ENCODE measurements at regions not wholly inside any gene's neighbourhood (a gene's known extent, or its start where the extent isn't known, plus 50 kb on each side); places are given as distances from the start of the nearest gene placed in this dataset.
"Not testable (repeated sequence)": the region's sequence is repeated elsewhere in the genome, so short reads cannot be mapped to it uniquely, and the experiment has no call there.

GRCh38 chr6:101163611-101164010, 229.9 kb upstream of the GRIK2 start:
- H3K27ac ChIP-seq = no peak overlapping the region
- no peak for TF ChIP-seq CTCF (IDR thresholded peaks at IDR 0.05)
- no peak overlapping the region for H3K4me3 ChIP-seq
- no peak for DNase-seq (ENCODE audit: low spot score)

GRCh38 chr6:101167638-101168037, 225.9 kb upstream of the GRIK2 start:
- no peak for DNase-seq (ENCODE audit: low spot score)
- no peak overlapping the region for H3K4me3 ChIP-seq
- H3K27ac ChIP-seq = no peak overlapping the region
- TF ChIP-seq CTCF (IDR thresholded peaks at IDR 0.05) = no peak

- DNase-seq (ENCODE audit: low spot score); H3K27ac ChIP-seq; H3K4me3 ChIP-seq: not testable (repeated sequence)
Measured at GRCh38 chr6:101171049-101171448, 222.5 kb upstream of the GRIK2 start.

DNA sequence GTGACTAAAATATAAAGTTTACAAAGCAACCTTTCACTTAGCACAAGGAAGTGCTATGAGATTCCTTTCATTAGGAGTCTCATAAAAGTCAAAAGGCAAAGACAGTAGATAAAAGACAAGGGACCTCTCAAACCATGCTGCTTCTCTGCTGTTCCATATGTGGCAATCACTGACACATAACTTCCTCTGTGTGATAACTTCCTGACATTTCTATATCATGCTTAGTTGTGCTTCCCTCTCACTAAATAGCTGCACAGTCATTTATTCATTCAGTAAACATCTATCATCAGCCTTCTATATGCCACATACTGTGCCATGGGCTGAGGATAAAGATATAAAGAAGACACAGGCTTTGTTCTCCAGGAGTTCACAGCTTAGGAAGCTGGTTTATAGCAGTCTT, 214.8 kb upstream of the GRIK2 start:
- no peak for TF ChIP-seq CTCF (IDR thresholded peaks at IDR 0.05)
- Histone ChIP-seq H3K4me3 (no peak overlapping the region), H3K27ac (no peak overlapping the region)
- no peak for DNase-seq (ENCODE audit: low spot score)

GRCh38 chr6:101181006-101181405, 212.5 kb upstream of the GRIK2 start:
- no peak overlapping the region for H3K27ac ChIP-seq
- no peak for TF ChIP-seq CTCF (IDR thresholded peaks at IDR 0.05)
- no peak overlapping the region for H3K4me3 ChIP-seq
- DNase-seq (ENCODE audit: low spot score) = no peak

DNA sequence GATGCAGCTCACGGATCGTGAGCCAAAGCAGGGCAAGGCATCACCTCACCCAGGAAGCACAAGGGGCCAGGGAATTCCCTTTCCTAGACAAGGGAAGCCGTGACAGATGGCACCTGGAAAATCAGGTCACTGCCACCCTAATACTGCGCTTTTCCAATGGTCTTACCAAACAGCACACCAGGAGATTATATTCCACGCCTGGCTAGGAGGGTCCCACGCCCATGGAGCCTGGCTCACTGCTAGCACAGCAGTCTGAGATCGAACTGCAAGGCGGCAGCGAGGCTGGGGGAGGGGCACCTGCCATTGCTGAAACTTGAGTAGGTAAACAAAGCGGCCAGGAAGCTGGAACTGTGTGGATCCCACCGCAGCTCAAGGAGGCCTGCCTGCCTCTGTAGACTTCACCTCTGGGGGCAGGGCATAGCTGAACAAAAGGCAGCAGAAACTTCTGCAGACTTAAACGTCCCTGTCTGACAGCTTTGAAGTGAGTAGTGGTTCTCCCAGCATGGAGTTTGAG, 205.2 kb upstream of the GRIK2 start:
- not testable (repeated sequence) for H3K4me3 ChIP-seq; H3K27ac ChIP-seq; DNase-seq (ENCODE audit: low spot score)

- no peak for TF ChIP-seq CTCF (IDR thresholded peaks at IDR 0.05)
- Histone ChIP-seq H3K4me3 (no peak overlapping the region), H3K27ac (no peak overlapping the region)
- no peak for DNase-seq (ENCODE audit: low spot score)
Measured at GRCh38 chr6:101195588-101195987, 197.9 kb upstream of the GRIK2 start.

GRCh38 chr6:101199441-101199840, 194.1 kb upstream of the GRIK2 start:
- H3K27ac ChIP-seq = no peak overlapping the region
- no peak for DNase-seq (ENCODE audit: low spot score)
- no peak overlapping the region for H3K4me3 ChIP-seq
- no peak for TF ChIP-seq CTCF (IDR thresholded peaks at IDR 0.05)
